Nucleus accumbens (tissue), 56 donors: ENCODE measurements at regions not wholly inside any gene's neighbourhood (a gene's known extent, or its start where the extent isn't known, plus 50 kb on each side); places are given as distances from the start of the nearest gene placed in this dataset.

Experiments used
- DNase-seq, 56 donors: peaks; one replicate each; lab custom pipeline; 2025; lab: John Stamatoyannopoulos, UW

DNA sequence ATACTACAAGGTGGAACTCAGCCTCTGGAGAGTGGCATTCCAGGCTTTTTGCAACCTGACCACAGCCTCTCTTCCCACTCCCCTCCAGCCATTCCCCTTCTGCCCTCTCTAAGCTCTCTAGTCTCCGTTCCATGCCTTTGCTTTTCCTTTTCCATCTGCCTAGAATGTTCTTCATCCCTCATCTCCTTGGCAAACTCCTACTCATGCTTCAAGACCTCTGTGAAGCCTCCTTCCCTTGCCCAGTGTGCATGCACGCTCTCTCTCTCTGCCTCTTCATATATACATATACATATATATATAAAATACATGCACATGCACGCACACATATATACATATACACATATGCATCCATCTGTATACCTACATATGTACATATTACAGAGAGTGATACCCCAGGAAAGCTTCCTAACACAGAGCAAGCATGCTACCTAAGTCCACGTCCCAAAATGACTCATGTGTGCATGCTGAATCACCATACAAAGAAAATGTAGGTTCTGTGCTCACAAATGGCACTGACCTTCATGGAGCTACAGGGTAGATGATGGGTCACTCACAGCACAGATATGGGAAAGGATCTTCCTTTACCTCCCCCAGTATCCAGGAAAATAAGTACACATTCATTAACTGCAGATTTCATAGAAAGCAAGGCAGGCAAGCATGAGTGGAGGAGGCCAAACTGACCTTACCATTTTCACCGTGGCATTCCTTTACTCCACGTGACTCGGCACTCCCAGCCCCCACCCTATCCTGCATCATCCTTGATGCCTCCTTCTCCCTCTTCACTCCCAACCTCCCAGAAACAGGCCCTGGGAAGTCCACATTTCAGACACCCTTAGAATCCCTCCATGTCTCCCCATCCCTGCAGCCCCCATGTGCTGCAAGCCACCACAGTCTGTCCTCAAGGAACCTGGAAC, 238.4 kb upstream of the ZMIZ1 start:
- no peak for DNase-seq

- DNase-seq = no peak
Measured at GRCh38 chr10:78830976-78831375, 237.8 kb upstream of the ZMIZ1 start.

DNA sequence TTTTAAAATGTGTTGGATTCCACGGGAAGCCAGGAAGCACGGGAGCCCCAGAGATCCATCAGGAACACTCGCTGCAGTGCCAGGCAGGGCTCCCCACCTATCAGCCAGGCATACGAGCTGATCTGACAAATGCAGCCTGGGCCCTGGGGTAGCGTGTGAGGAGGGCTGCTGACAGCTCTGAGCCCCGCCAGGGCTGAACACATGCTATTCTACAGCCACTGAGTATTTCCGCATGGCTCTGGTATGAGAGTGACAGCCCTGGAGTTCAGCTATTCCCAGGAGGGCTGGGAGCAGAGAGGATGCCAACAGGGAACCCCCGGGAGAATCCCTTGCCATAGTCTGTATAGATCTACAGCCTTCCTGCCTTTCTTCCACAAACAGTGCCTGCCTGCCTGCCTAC, 237.3 kb upstream of the ZMIZ1 start:
- no peak for DNase-seq

- DNase-seq = no peak
Measured at GRCh38 chr10:78832281-78832680, 236.5 kb upstream of the ZMIZ1 start.

DNA sequence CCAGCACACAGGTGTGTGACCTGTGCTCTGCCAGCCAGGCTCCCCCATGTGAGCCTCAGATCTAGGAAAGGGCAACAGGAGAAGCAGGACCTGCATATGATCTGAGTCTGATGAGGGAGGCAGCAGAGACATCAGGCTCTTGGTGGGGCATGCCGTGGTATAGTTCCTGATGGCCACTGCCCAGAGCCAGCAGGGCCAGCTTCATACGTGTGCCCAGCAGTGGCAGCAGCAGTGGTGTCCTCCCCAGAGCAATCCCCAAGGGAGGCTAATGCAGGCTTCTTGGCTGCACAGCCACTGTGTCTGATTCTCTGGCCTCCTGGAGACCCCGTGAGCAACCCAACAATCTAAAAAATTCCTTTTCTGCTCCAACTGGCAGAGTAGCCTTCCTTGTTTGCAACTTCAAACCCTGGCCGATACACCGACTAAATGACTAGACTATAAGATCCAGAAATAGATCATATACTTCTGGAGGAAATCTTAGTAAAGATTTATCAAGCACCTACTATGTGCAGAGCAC, 230.6 kb upstream of the ZMIZ1 start:
- peak in 1 of 56 donors; percentile 10 for DNase-seq

- DNase-seq = no peak
Measured at GRCh38 chr10:78843495-78843894, 225.3 kb upstream of the ZMIZ1 start.

DNA sequence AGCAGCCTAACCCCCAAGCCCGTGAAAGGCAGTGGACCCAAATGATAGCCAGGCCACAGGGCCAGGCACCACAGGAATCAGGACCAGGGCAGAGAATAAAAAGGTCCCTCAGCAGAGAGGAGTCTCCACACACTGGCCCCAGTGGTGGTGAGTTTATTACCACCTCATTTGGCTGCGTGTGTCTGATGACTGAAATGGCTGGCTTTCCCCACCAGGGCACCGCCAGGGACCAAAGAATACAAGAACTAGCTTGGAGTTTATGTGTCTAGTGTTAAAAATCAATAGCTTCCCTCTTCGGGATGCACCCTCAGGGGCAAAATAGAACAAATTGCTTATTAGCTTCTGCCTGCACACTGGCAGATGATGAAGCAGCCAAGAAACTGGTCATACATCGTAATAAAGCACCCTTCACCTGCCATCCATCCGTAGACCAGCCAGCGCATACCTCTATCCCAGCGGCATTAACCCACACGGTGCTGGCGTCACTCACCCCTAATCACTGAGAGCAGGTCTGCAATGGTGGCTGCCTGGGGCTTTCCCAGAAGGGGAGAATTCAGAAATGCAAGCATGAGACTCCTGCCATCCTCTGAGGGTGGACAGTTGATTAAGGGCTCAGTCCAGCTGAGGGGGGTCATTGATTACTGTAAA, 223.7 kb upstream of the ZMIZ1 start:
- no peak for DNase-seq

- DNase-seq = no peak
Measured at GRCh38 chr10:78846071-78846470, 222.7 kb upstream of the ZMIZ1 start.

- DNase-seq = peak in 47 of 56 donors; percentile 11 to 75 (median 52)
Measured at GRCh38 chr10:78846760-78847159, 222.0 kb upstream of the ZMIZ1 start.

DNA sequence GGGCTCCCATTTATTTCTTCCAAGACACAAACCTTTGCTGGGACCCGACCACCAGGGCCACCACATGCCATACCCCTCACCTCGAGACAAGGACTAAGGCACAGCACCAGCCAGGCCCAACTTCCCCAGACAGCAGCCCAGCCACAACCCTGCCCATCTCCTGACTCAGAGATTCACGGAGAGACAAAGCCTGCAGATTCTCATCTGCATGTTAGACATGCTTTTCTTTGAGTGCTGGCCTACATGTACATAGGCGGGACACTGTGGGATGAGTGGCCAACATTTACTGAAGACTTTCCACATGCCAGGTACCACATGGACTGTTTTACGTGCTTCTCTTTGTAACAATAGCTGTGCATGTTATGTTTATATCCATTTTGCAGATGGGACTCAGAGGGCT, 221.3 kb upstream of the ZMIZ1 start:
- no peak for DNase-seq

- no peak for DNase-seq
Measured at GRCh38 chr10:78849115-78849514, 219.7 kb upstream of the ZMIZ1 start.

GRCh38 chr10:78849731-78850130, 219.0 kb upstream of the ZMIZ1 start:
- no peak for DNase-seq

GRCh38 chr10:78850644-78851435, 217.9 kb upstream of the ZMIZ1 start:
- DNase-seq = no peak

DNA sequence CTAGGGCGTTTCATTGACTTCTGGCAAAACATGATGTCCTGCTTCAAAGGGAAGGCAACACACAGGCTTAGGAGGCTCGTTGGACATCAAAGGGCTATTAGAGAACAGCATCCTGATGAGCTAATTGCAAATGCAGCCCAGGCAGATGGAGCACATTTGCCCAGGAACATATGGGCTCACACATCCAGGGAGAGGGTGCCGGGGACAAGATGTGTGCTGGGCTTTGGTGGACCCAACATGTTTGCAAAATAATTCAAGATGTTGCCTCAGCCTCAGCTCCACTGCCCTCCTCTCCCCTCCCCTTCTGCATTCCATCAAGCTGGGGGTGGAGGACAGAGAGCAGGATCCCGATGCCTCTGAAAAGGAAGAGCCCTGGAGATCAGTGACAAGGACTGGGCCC, 217.1 kb upstream of the ZMIZ1 start:
- DNase-seq = no peak

- DNase-seq = no peak
Measured at GRCh38 chr10:78852466-78853240, 216.1 kb upstream of the ZMIZ1 start.

- DNase-seq = no peak
Measured at GRCh38 chr10:78853864-78854263, 214.9 kb upstream of the ZMIZ1 start.

GRCh38 chr10:78856421-78856820, 212.3 kb upstream of the ZMIZ1 start:
- DNase-seq = peak in 54 of 56 donors; percentile 20 to 89 (median 78)

GRCh38 chr10:78857193-78857592, 211.6 kb upstream of the ZMIZ1 start:
- DNase-seq = no peak

- DNase-seq = no peak
Measured at GRCh38 chr10:78859266-78859665, 209.5 kb upstream of the ZMIZ1 start.

- DNase-seq = no peak
Measured at GRCh38 chr10:78859769-78860168, 209.0 kb upstream of the ZMIZ1 start.
